ENCODE measurements at regions not wholly inside any gene's neighbourhood (a gene's known extent, or its start where the extent isn't known, plus 50 kb on each side); places are given as distances from the start of the nearest gene placed in this dataset.

DNA sequence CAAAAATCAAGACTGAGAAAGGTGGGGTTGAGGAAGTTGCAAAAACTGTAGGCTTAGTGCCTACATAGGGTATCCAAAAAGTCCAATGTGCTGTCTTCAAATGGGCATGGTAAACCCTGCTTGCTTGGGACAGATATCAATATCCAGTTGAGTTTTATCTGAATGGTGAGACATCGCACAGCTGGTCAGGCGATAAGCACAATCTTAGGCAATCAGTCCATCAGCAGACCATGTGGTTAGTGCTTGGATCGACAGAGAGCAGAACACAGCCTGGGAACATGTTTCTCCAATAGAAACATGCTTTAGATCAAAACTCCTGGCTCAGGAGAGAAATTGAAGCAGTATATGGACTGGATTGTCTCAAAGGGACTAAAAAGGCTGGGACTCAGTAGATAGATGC, 151.3 kb upstream of the IPO5 start:
- DNase-seq: no peak

DNA sequence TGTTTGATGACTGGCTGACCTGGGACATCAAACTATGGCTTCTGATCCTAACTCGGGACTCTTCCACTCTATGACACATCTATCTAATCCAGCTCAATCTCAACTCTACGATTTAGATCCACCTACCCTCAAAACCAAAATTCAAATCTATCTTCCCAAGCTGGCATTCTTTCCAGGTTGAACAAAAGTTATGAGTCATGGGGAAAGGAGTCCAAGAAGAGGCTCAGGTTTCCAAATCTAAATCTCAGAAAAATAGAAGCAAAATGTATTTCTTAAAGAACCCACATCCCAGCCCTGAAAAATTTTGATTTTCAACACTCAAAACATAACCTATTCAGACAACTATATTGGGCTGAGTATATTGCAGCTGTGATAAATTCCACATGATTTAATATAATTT, 143.9 kb upstream of the IPO5 start:
- no peak for DNase-seq

DNA sequence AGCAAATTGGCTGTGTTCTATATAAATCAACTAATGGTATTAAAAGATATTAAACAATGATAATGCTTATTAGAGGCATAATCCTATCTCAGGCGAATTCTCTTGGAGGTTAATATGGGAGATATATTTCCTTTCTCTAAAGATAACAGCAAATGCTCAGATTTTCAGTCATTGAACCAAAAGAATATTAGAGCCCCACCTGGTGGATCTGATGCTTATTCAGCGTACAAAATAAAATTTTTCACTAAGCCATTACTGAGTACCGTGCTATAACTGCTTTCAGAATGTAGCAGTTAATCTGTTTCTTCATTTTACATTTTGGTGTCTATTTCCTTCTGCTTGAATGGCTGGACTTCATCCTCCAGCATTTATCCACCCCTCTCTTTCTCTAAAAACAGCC, 143.3 kb upstream of the IPO5 start:
- DNase-seq: no peak

DNA sequence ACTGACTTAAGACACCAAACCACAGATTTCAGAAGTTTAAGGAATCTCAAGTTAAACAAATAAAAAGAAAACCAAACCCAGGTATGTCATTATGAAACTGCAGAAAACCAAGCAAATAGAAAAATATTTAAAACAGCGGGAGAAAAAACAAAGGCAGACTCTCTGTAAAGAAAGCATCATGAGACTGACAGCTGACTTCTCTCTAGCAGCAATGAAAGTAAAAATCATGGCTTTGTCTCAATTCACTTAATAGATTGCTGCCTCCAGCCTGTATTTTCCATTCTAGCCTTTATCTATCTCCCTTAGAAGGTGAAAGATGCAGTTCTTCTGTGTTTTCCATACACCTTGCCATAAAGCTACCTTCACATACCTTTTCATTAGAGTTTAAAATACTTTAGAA, 131.1 kb upstream of the IPO5 start:
- no peak for DNase-seq

DNA sequence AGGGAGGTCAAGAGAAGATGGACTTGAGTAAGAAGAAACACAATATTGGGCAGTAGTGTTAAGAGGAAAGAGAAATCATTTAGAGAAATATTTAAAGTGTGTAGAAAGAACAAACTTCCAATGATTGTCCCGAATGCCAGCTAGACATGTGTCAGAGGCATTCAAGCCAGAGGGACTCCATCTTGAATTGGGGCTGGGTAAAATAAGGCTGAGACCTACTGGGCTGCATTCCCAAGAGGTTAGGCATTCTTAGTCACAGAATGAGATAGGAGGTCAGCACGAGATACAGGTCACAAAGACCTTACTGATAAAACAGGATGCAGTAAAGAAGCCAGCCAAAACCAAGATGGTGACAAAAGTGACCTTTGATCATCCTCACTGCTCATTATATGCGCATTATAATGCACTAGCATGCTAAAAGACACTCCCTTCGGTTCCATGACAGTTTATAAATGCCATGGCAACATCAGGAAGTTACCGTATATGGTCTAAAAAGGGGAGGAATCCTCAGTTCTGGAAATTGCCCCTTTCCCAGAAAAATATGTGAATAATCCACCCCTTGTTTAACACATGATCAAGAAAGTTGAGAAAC, 127.0 kb upstream of the IPO5 start:
- DNase-seq: no peak

DNA sequence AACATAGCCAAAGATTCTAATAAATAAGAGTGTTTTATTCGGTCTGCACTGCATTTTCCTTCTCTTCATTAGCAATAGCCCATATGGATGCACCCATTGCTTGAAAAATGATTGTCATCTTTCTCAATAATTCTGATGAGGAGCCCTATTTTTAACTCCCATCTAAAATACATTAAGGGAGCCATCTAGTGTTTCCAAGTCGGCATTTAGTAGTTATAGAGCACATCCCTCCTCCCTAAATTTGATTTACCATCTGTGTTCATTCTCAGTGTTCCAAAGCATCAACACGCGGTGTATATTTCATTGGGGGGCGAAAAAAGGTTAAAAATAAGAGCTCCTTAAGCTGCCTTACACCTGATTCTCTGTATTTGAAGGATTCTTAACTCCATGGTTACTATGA, 119.2 kb upstream of the IPO5 start:
- DNase-seq: no peak

DNA sequence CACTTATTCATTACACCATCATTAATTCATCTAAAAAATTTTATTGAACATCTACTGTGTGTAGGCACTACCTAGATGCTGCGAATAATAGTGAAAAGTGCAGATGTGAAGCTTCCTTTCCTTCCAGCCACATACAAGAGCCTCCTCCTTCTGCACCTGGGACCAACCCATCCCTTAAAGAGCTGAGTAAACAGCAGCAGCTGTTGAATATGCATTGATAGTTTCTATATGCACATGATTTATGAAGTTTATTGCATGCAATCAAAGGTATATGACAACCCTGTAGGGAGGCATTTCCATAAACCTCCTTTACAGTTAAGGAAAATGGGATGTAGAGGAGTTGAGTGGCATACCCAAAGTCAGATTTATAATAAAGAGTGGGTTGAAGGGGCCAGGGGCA, 110.3 kb upstream of the IPO5 start:
- DNase-seq: no peak

DNA sequence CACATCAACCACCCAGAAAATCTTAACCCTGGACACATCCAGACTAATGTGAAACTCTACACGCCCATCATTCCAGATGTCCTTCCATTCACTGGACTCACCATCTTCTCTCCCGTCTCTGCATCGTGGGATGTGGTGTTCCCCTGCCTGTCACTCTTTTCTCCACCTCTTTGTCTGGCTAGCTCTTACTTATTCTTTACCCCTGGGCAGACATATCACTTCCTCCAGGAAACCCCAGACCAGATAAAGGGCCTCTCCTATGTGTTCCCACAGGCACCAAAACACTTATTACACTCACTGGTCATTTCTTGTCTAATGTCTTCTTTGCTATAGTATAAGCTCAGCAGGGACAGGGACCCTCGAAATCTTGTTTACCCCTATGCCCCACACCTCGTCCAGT, 109.3 kb upstream of the IPO5 start:
- DNase-seq: no peak

DNA sequence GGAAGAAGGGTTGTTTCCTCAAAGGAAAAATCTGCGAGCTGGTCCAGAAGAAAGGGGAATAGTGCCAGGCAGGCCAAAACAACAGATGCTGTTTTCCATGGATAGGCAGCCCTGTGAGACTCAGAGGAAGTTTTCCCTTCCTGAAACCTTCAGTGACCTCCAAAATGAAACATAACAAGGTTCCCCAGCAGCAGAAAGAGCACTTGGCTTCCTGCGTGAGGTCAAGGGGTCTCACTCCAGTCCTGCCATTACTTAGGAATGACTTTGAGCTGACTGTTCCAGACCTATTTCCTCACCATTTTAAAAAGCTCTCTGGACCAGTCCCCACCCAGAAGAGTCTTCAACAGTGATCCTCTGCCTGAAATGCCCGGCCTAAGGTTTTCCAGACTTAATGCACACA, 104.6 kb upstream of the IPO5 start:
- DNase-seq: no peak

DNA sequence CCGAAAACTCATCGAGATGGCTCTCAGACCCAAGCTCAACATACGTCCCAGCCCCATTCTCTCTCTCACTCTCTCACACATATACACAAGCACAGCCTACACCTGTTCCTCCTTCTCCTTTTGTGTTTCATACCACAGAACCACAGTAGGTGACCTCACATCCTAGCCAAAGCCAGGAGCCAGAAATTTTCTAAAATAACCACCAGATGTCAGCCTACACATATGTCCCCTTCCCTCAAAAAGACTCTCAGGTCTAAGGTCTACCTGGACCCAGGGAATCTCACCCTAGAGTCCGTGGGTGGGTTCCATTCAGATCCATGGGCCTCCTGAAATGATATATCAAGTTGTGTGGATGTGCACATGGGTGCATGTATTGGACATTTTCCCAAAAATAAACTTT, 104.2 kb upstream of the IPO5 start:
- DNase-seq: peak; percentile 5

DNA sequence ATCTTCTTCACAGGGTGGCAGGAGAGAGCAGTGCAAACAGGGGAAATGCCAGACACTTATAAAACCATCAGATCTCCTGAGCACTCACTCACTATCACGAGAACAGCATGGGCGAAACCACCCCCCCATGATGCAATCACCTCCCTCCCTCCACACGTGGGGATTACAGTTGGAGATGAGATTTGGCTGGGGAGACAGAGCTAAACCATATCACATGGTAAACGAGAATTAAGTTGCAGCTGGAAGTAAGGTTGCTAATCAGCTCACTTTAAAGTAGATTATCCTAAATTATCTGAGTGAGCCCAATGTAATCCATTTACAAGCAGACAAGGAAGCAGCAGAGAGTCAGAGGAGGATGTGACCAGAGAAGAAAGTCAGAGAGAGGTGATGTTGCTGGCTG, 102.2 kb upstream of the IPO5 start:
- peak; percentile 35 for DNase-seq

DNA sequence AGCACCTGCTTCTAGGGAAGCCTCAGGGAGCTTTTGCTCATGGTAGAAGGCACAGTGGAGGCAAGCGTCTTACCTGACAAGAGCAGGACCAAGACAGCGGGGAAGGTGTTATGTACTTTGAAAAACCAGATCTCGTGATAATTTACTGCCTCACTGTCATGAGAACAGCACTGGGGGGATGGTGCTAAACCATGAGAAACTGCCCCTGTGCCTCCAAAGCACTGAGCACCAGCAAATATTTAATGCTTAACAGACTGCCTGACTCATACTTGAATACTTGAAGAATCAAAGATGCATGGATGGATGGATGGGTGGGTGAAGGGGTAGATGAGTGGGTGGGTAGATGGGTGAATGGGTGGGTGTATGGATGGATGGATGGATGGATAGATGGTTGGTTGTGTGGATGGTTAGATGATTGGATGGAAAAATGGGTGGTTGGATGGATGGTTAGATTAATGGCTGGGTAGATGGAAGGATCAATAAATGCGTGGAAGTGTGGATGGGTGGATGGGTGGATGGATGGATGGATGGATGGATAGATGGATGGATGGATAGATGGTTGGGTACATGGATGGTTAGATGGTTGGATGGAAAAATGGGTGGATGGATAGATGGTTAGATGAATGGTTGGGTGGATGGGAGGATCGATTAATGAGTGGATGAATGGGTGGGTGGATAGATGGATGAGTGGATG, 101.1 kb upstream of the IPO5 start:
- DNase-seq: no peak

DNA sequence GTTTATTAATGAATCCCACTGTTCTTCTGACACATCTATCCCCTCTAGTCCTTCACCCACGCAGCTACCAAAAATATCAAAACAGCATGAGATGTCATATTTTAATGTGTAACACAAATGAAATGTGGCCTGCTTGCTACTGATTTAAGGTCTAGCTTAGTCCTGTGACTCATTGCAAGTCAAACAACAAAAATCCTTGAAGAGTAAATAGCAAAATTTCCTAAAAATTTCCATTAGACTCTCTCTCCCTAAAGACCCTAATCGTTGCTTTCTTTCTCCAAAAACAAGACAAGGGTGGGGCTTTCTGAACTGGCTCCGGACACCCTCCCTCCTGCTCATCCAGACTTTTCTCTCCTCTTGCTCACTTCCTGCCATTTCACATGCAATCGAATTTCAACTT, 99.9 kb upstream of the IPO5 start:
- no peak for DNase-seq

DNA sequence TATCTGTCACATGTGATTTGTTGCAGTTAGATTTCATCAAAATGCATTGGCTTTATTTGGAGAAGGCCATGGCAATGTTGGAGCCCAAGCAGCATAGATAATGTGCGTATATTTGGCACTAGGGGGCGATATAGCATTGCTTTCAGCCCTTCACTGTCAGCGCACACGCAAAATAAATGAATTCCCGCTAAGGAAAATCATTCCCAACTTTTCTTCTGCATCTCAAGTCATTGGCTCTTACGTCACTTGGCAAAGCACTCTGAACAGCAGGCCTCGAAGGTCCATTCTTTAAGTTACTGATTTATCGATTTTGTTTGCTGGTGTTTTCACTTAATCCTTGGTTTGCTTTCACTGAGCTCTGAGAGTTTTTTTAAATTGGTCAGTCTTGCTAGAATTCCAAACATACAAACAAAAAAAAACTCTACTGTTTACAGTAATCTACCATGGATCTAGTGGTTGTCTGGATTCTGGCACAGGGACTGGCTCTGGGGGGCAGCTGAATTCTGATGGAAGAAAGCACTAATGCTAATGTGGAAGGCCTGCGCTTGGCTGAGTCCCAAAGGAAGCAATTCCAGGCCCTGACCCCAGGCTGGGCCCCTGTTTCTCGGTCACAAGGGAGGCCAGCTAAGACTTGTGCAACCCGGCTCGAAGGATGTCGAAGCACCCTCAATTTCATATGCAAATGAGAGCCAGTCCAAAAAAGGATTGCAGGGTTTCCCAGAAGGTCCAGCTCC, 97.7 kb upstream of the IPO5 start:
- DNase-seq: peak; percentile 39

DNA sequence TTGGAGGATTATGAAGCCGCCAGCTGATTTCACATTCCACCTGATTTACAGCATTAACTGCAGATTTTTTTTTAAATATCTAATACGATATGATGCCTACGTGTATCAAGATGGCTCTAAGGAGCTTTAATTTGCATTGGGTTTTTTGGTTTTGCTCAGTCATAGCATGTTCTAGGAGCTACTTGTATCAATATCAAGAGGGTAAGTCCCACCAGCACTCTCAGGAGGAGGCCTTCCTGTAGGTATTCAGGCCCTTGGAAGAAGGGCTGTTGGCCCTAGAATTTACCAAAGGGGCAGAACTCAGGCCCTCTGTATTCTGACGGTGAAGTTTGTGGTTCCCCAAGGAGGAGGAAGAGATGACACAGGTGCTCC, 97.2 kb upstream of the IPO5 start:
- no peak for DNase-seq

DNA sequence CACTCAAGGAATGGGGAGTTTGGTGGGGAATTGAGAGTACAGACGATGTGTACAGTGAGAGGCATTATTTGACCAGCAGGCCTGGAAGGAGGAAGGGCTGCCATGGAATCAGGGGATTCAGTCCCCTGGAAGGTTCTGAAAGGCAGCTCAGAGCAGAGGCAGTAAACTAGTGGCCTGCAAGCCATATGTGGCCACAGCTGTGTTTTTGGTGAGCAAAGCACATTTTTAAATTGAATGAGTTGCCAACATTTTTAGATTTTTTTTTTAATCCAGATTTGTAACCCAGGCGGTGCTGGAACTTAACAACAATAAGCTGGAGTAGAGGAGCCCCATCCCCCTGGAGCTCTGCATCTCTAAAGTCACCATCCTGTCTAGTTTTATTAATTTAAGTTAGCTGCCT, 95.3 kb upstream of the IPO5 start:
- no peak for DNase-seq

DNA sequence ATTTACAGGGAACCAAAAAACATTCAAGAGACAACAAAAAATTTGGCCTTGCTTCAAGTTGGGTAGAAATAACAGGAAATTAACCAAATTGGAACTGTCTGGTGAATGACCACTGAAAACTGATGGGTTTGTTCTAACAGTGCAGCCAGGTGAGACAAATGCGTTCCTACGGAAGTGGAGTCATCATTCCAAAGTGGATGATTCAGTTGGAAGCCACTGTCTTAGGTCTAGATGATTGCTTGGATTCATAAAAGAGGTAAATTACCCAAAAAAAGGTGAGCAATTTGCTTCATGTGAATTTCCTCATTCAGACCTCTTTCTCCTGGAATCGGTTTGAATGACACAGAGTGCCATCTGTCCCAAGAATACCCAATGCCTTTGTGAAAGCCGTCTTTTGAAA, 87.1 kb upstream of the IPO5 start:
- no peak for DNase-seq

DNA sequence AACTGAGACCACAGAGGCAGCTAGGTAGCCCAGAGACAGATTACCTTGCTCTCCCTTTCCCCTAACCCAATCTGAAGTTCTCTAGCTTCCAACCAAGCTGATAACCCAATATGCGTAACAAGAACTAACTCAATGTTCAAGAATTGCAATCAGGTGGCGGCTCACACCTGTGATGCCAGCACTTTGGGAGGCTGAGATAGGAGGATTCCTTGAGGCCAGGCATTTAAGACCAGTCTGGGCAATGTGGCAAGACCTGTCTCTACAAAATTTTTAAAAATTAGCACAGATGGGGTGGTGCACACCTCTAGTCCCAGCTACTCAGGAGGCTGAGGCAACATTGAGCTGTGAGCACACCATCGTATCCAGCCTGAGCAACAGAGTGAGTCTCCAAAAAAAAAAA, 86.7 kb upstream of the IPO5 start:
- no peak for DNase-seq

DNA sequence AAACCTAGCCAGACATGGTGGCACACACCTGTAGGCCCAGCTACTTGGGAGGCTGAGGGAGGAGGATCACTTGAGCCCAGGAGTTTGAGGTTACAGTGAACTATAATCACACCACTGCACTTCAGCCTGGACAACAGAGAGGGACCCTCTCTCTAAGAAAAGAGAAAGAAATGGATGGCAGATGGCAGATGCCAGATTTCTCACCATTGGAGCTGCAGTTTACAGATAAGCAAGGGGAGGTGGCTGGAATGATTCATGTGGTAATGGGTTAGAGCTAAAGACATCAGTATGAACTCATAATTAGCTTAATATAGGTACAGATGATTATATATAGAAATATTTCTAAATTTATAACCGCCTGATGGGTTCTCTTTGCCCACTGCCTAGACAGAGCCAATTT, 80.1 kb upstream of the IPO5 start:
- DNase-seq: no peak

DNA sequence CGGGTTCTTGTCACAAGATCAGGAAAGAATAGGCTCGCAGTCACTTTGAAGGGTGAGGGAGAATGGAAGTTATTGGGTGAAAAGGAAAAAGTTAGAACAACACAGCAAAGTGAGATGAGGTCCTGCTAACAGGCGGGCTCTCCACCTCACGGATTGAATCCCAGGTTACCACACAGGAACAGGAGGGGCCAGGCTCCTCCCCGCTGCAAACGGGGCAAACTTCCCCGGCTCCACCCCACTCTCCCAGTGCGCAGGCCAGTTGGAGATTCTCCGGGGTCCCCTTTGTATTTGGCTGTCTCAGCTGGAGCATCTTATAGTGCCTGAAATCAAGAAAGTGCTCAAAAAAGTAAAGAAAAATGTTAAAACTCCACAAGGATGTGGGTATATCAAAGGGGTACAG, 78.3 kb upstream of the IPO5 start:
- DNase-seq: no peak

DNA sequence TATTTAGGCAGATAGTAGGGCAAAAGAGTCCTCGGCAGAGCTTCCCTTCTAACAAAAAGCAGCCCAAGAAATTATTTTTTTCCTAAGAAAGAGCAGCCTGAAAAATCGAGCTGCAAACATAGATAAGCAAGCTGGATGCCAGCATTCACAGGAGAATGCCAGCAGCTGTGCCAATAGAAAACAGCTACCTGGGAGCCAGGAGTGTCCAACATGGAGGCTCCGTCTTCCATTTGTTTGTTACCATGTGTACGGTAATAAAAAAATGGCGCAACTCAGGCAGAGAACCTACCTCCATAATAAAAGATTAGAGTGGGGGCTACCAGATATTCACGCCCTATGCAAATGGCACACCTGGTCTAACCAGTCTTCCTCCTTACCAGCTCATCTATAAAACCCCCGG, 77.6 kb upstream of the IPO5 start:
- no peak for DNase-seq

DNA sequence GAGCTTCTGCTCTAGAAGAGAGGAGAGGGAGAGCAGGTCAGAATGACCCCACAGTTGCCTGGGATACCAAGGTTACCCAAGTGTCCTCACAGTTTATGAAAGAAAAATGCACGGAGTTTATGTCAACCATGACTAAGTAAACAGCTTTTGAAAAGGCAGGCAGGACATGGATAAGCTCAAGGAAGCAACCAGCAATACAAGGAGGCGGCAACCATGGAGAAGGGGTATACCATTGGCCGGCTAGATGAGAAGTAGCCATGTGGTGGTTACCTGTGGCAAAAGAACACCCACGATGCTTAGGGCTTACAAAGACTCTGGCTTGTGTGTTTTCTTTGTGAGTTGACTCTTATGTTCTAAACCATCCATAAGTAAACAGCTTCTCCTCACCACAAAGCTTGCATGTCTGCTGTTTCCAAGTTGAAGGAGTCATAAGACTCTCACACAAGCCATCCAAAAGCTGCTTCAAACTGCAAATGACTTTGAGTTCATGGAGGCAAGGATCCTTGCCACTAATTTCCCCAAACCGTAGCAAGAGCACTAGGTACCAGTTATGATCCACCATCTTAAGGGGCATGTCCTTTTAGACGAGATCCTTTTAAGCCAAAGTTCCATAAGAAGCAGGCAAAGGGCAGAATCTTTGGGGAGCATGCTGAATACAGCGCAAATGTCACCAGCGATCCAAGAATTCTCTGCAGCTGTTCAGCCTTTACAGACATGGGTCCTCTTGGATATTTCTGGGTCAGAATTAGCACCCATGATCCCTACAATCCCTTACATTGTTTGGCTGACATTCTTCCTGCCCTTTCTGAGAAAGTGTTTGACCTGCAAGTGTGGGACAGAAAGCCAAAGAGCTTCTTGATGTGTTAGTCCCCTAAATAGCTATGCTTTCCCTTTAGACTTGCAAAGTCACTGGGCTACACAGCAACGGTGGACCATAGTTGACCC, 74.8 kb upstream of the IPO5 start:
- no peak for DNase-seq

DNA sequence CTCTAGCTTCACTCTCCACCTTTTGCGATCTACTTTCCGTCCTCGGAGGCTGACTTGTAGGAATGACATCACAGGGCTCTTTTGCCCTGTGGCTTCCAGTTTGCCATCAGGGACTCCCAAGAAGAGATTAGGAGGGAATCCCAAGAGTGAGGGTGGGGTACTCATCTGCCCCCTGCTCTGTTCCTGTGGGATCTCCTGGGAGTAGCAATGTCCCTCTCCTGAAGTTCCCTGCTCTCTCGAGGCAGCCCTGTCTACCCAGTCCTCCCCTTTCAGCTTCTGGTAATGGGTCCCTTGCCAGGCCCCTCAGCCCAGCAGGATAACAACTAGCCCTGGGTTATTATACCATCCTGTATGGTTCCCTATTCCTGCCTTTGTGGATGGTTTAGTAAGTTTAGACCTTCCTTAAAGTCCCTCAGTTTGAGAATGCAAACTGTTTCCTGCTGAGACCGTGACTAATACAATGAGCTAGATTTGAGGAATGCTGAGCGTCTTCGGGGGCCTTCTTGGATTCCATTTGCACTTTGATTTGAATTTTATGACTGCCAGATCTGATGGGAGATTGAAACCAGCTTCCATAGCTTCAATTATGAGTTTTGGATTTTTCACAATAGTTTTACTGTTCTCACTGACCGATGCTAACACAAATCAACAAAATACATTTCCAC, 73.7 kb upstream of the IPO5 start:
- DNase-seq: no peak
